CD4-positive, alpha-beta T cell (primary cell): ENCODE measurements at regions not wholly inside any gene's neighbourhood (a gene's known extent, or its start where the extent isn't known, plus 50 kb on each side); places are given as distances from the start of the nearest gene placed in this dataset.
"Not testable (repeated sequence)": the region's sequence is repeated elsewhere in the genome, so short reads cannot be mapped to it uniquely, and the experiment has no call there.

Experiments
- ATAC-seq: fragments of 200-7000 bp; cut with Tn5 transposase; one replicate; pipeline ENCODE4 v1.10.0; 2022; ENCODE audit warnings: mild to moderate bottlenecking; ENCODE audit not compliant: poor library complexity
- CTCF ChIA-PET: fragments of 350-600 bp; sonication (Branson Sonifier 250); formaldehyde crosslinking; loops from one replicate; lab custom pipeline; 2021; ENCODE audit warnings: antibody characterized with exemption, inconsistent platforms; lab: Charles Lee
- POLR2A ChIA-PET: fragments of 350-600 bp; sonication (Branson Sonifier 250); formaldehyde crosslinking; loops from one replicate; lab custom pipeline; 2021; ENCODE audit warnings: antibody characterized with exemption, inconsistent platforms; lab: Charles Lee
- DNase-seq, 14 experiments: peaks; one replicate each; pipeline ENCODE4 v3.0.0-alpha.2; 2013 to 2020; ENCODE audit warnings: mixed read lengths in 2 of 14
- H3K27ac ChIP-seq, 2 donors: one replicate each; pipeline versions ENCODE4 v1.5.1 to v1.7.0; 2013; ENCODE audit warnings: low read length in 2 of 2, low read depth in 1 of 2, mild to moderate bottlenecking in 1 of 2
- H3K27me3 ChIP-seq, 2 experiments: 1 replicate in 1 of 2; 2 replicates in 1 of 2; pipeline versions ENCODE4 v1.6.1 to v1.7.0; 2013; ENCODE audit warnings: low read length in 2 of 2, control low read depth in 1 of 2, mild to moderate bottlenecking in 1 of 2, moderate library complexity in 1 of 2; ENCODE audit not compliant: insufficient read depth in 2 of 2, control insufficient read depth in 1 of 2
- H3K36me3 ChIP-seq: one replicate; pipeline ENCODE4 v1.6.1; 2013; ENCODE audit warnings: low read length, control low read depth; ENCODE audit not compliant: insufficient read depth
- H3K4me1 ChIP-seq: one replicate; pipeline ENCODE4 v1.6.1; 2013; ENCODE audit warnings: low read length, control low read depth; ENCODE audit not compliant: insufficient read depth
- H3K4me3 ChIP-seq: one replicate; pipeline ENCODE4 v1.5.1; 2013; ENCODE audit warnings: mild to moderate bottlenecking, low read length, moderate library complexity
- H3K9me3 ChIP-seq, 2 experiments: 1 replicate in 1 of 2; 2 replicates in 1 of 2; pipeline versions ENCODE4 v1.6.1 to v1.7.0; 2013; ENCODE audit warnings: low read length in 2 of 2, mild to moderate bottlenecking in 2 of 2, control low read depth in 1 of 2, moderate library complexity in 1 of 2; ENCODE audit not compliant: control insufficient read depth in 1 of 2, insufficient read depth in 1 of 2
- H3K27ac Mint-ChIP-seq: one replicate; pipeline ENCODE4 v1.8.0; 2020; ENCODE audit warnings: mixed read lengths
- H3K27me3 Mint-ChIP-seq: one replicate; pipeline ENCODE4 v1.8.0; 2021; ENCODE audit warnings: mixed read lengths
- H3K36me3 Mint-ChIP-seq: one replicate; pipeline ENCODE4 v1.8.0; 2021; ENCODE audit warnings: low read depth, mixed read lengths
- H3K4me1 Mint-ChIP-seq: one replicate; pipeline ENCODE4 v1.8.0; 2021; ENCODE audit warnings: low read depth, mixed read lengths
- H3K4me3 Mint-ChIP-seq: one replicate; pipeline ENCODE4 v1.8.0; 2020; ENCODE audit warnings: mild to moderate bottlenecking, mixed read lengths
- H3K9me3 Mint-ChIP-seq: one replicate; pipeline ENCODE4 v1.8.0; 2020; ENCODE audit warnings: mixed read lengths
- intact Hi-C, 2 experiments: fragments of 100-400 bp; cut with DNase I in 1 of 2; cut with micrococcal nuclease in 1 of 2; formaldehyde crosslinking; loops; one replicate each; pipeline versions ENCODE4 v1.15.1 to v1.9.0; 2023 to 2025; cut with DNase I, micrococcal nuclease
- TF ChIP-seq, protein P1 (sequence below): fragments of 200-600 bp; IDR thresholded peaks from one replicate; pipeline ENCODE4 v1.8.0; 2022; ENCODE audit warnings: antibody characterized with exemption, mild to moderate bottlenecking

DNA sequence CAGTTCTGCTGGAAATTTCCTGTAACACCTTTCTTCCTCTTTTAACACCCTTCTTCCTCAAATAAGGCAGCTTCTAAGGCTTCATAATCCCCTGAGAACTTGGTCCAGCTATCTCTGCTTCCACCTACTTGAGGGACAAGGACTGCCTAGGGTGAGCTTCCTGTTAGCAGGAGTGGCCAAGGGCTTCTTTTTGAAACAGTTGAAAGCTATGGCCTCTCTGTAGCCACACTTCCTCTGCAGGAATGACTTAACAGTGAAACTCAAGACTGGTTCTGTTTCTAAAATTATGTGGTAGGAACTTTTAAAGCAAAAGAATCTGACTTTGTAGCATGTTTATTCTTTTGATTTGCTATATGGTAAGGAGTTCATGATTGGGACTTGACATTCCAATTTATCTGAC is 108.5 kb upstream of the WDR1 start:
- no peaks in the 10 kb centered on the region for H3K27me3 Mint-ChIP-seq
- TF ChIP-seq, protein P1, sequence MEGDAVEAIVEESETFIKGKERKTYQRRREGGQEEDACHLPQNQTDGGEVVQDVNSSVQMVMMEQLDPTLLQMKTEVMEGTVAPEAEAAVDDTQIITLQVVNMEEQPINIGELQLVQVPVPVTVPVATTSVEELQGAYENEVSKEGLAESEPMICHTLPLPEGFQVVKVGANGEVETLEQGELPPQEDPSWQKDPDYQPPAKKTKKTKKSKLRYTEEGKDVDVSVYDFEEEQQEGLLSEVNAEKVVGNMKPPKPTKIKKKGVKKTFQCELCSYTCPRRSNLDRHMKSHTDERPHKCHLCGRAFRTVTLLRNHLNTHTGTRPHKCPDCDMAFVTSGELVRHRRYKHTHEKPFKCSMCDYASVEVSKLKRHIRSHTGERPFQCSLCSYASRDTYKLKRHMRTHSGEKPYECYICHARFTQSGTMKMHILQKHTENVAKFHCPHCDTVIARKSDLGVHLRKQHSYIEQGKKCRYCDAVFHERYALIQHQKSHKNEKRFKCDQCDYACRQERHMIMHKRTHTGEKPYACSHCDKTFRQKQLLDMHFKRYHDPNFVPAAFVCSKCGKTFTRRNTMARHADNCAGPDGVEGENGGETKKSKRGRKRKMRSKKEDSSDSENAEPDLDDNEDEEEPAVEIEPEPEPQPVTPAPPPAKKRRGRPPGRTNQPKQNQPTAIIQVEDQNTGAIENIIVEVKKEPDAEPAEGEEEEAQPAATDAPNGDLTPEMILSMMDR, result no peak

DNA sequence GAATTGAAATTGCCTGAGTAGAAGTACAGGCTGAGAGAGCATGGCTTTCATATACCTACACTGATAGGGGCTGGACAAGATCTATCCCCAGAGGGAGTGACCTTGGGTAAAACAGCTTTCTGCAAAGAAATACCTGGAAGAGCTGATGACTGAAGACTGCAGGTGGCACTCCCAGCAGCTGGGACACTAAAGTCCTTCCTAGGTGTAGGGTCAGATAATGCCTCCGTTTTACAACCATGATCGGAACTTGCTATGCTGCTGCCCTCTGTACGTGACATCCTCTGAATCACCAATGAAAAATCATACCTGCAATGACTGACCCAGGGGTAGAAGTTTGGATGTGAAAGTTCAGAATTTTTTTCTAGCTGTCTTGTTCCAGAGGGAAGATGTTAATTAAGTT is 107.2 kb upstream of the WDR1 start:
- ChIA-PET CTCF (no interaction called here), POLR2A (no interaction called here)
- TF ChIP-seq, protein P1, result no peak
- H3K4me3 Mint-ChIP-seq, result no peak overlapping the region
- H3K9me3 Mint-ChIP-seq, result no peaks in the 10 kb centered on the region
- H3K27me3 Mint-ChIP-seq, result no peaks in the 10 kb centered on the region
- H3K36me3 Mint-ChIP-seq, result no peaks in the 10 kb centered on the region
- Histone ChIP-seq H3K9me3 (no peaks in the 10 kb centered on the region), H3K4me3 (no peak overlapping the region), H3K4me1 (no peaks in the 10 kb centered on the region), H3K27ac (no peak overlapping the region), H3K36me3 (no peaks in the 10 kb centered on the region), H3K27me3 (no peaks in the 10 kb centered on the region)
- DNase-seq, result no peak
- H3K4me1 Mint-ChIP-seq, result no peaks in the 10 kb centered on the region
- ATAC-seq, result no peak
- intact Hi-C loops, result no loop called here
- no peak overlapping the region for H3K27ac Mint-ChIP-seq

More for the DNA sequence above, 108.5 kb upstream of the WDR1 start:
- CTCF ChIA-PET, result no interaction called here
- Mint-ChIP-seq H3K27ac (no peak overlapping the region), H3K4me1 (no peaks in the 10 kb centered on the region), H3K9me3 (no peaks in the 10 kb centered on the region), H3K36me3 (no peaks in the 10 kb centered on the region), H3K4me3 (no peak overlapping the region)
- Histone ChIP-seq H3K4me1 (no peaks in the 10 kb centered on the region), H3K27me3 (no peaks in the 10 kb centered on the region), H3K9me3 (no peaks in the 10 kb centered on the region), H3K36me3 (no peaks in the 10 kb centered on the region), H3K4me3 (no peak overlapping the region), H3K27ac (no peak overlapping the region)
- intact Hi-C loops, result no loop called here
- ATAC-seq (no peak), DNase-seq (no peak)
- POLR2A ChIA-PET, result no interaction called here

DNA sequence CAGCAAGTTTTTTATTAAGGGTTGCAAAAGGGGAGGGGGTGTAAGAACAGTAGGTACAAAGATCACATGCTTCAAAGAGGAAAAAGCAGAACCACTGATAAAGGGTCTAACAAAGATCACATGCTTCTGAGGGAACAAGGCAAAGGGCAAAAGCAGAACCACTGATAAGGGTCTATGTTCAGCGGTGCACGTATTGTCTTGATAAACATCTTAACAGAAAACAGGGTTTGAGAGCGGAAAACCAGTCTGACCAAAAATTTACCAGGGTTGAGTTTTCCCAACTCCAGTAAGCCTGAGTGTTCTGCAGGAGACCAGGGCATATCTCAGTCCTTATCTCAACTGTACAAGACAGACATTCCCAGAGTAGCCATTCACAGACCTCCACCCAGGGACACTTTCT is 96.9 kb upstream of the WDR1 start:
- H3K4me3 ChIP-seq, H3K9me3 Mint-ChIP-seq, intact Hi-C loops, DNase-seq, H3K4me3 Mint-ChIP-seq, ATAC-seq, H3K27ac ChIP-seq, H3K4me1 Mint-ChIP-seq, H3K27ac Mint-ChIP-seq, H3K27me3 ChIP-seq, POLR2A ChIA-PET, H3K9me3 ChIP-seq, H3K27me3 Mint-ChIP-seq, CTCF ChIA-PET, H3K36me3 ChIP-seq, H3K4me1 ChIP-seq, H3K36me3 Mint-ChIP-seq: not testable (repeated sequence)

DNA sequence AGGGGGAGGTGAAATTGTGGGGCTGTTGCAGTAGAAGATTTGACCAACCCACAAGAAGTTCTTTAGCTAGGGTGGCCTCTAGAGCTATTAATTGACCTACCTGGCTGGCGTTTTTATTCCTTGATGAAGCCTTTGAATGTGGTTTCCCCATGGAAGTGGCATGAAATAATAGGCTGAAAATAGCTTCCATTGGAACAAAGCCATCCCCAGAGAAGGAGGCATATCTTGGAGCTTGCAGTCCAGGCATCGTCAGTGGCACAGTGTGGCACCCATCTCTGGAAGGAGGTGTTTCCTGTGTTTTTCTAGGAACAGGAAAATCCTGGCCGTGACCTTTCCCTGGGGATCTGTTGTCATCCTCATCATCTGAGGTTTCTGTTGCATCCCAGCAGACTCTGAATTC is 96.3 kb upstream of the WDR1 start:
- ChIA-PET CTCF (no interaction called here), POLR2A (no interaction called here)
- ATAC-seq (no peak), DNase-seq (no peak)
- no peaks in the 10 kb centered on the region for H3K27me3 ChIP-seq
- Mint-ChIP-seq H3K4me3 (no peak overlapping the region), H3K4me1 (no peaks in the 10 kb centered on the region), H3K36me3 (no peaks in the 10 kb centered on the region), H3K9me3 (no peaks in the 10 kb centered on the region), H3K27me3 (no peaks in the 10 kb centered on the region), H3K27ac (no peak overlapping the region)
- no peak overlapping the region for H3K27ac ChIP-seq
- TF ChIP-seq, protein P1, result no peak
- H3K4me3 ChIP-seq, result no peak overlapping the region
- H3K36me3 ChIP-seq, result no peaks in the 10 kb centered on the region
- H3K9me3 ChIP-seq, result no peaks in the 10 kb centered on the region
- intact Hi-C loops, result no loop called here
- no peaks in the 10 kb centered on the region for H3K4me1 ChIP-seq
